Adrenal gland (tissue), 9 donors: ENCODE measurements at regions not wholly inside any gene's neighbourhood (a gene's known extent, or its start where the extent isn't known, plus 50 kb on each side); places are given as distances from the start of the nearest gene placed in this dataset.

ENCODE experiments used
- DNase-seq, 7 donors: peaks; one replicate each; pipeline ENCODE4 v3.0.0-alpha.2; 2019 to 2020
- H3K27ac ChIP-seq, 5 donors: fragments of 200-600 bp; sonication (generic) in 4 of 5; 1 replicate in 3 of 5; 2 replicates in 2 of 5; pipeline versions ENCODE4 v1.5.1 to v1.8.0; 2016 to 2020; ENCODE audit warnings: mild to moderate bottlenecking in 1 of 5
- H3K27me3 ChIP-seq: fragments of 200-600 bp; 2 replicates; pipeline ENCODE4 v1.8.0; 2021
- H3K36me3 ChIP-seq, 2 donors: fragments of 200-600 bp; replicated peaks in 1 of 2; 1 replicate in 1 of 2; 2 replicates in 1 of 2; pipeline versions ENCODE4 v1.5.1 to v1.8.0; 2018 to 2022
- H3K4me1 ChIP-seq, 2 donors: fragments of 200-600 bp; replicated peaks in 1 of 2; 1 replicate in 1 of 2; 2 replicates in 1 of 2; pipeline versions ENCODE4 v1.5.1 to v1.8.0; 2018 to 2021
- H3K4me3 ChIP-seq, 4 donors: fragments of 200-600 bp; sonication (generic) in 3 of 4; one replicate each; pipeline ENCODE4 v1.5.1; 2016 to 2018
- H3K9me3 ChIP-seq, 3 donors: fragments of 200-600 bp; sonication (generic) in 1 of 3; replicated peaks in 1 of 3; 1 replicate in 2 of 3; 2 replicates in 1 of 3; pipeline versions ENCODE4 v1.5.1 to v1.8.0; 2016 to 2021
- POLR2A ChIP-seq, 2 donors: fragments of 450-650 bp; IDR thresholded peaks; one replicate each; pipeline ENCODE4 v1.6.1; 2017; ENCODE audit warnings: antibody characterized with exemption in 2 of 2, mild to moderate bottlenecking in 2 of 2, moderate library complexity in 1 of 2
- WGBS, 4 donors: extraction: QIAGEN DNeasy Blood & Tissue Kit in 2 of 4; methylation state at CpG; one replicate each; pipeline versions ENCODE4 v1.1.5 to v1.1.7; 2013 to 2017; 5-methylcytosine and 5-hydroxymethylcytosine counted together
- intact Hi-C, 2 donors: fragments of 100-400 bp; cut with DNase I; formaldehyde crosslinking; loops; one replicate each; pipeline versions ENCODE4 v1.14.1 to v1.15.0; 2022 to 2023
- TF ChIP-seq, protein P1 (sequence below), 6 experiments: fragments of 450-650 bp in 4 of 6; fragments of 200-600 bp in 2 of 6; sonication (generic) in 1 of 6; IDR thresholded peaks; 1 replicate in 5 of 6; 2 replicates in 1 of 6; pipeline versions ENCODE4 v1.5.1 to v1.8.0; 2016 to 2021; ENCODE audit warnings: antibody characterized with exemption in 6 of 6, mild to moderate bottlenecking in 2 of 6, moderate library complexity in 1 of 6
- donor health status: healthy with polysubstance abuse.
- donor health status: Bipolar disorder and iron deficiency.
- donor health status: DM: yes; HTN: yes; CAD: no.
- donor health status: DM: no; HTN: no; CAD: no.
- donor health status: DM: no; HTN: no; CAD: no.

DNA sequence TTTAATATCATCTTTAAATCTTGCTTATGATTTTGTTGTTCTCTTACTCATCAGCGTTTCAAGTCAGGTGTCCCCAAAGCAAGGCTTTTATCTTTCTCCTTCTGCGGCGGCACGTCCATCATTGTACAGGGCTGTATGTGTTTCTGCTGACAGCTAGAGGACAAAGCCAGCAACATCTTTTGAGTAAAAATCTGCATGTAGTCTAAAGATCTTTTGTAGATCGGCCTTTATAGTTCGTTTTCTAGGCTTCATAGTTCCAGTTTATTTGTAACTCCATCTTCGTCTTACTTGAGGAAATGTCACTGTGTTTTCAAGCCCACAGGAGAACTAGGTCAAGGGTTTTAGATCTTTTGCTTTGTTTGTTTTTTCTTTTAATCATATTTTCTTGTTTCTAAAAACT, 211.4 kb upstream of the TOPAZ1 start:
- 67 to 74% (median 71%) methylated on average over 7 of the region's 7 CpGs for WGBS, 4 donors

DNA sequence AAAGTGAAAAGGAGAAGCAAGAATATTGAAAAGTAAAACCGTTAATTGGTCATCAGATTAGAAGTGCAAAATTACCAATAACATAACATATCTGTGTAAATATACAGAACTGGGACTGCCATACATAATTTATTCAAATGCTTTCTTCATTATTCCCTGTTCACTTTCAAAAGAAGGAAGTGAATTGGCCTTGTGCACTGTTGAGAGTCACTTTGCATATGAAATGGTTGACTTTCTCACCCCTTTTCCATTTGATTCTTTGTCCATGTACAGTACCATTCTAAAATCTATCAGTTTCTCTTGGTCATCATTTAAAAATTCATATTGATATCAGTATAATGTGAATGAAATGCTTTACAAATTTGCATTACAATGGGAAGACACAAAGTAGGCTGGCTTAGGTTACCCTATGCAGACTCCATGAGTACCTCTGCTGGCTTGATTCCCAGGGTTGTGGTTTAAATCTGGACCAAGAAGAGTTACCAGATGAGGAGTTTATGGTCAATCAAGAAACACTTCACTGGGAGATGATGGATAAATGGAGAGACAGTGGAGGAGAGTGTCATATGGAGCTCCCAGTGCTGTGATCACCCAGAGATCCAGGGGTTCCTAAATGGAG, 210.9 kb upstream of the TOPAZ1 start:
- no peaks in the 10 kb centered on the region for H3K9me3 ChIP-seq
- TF ChIP-seq, protein P1, sequence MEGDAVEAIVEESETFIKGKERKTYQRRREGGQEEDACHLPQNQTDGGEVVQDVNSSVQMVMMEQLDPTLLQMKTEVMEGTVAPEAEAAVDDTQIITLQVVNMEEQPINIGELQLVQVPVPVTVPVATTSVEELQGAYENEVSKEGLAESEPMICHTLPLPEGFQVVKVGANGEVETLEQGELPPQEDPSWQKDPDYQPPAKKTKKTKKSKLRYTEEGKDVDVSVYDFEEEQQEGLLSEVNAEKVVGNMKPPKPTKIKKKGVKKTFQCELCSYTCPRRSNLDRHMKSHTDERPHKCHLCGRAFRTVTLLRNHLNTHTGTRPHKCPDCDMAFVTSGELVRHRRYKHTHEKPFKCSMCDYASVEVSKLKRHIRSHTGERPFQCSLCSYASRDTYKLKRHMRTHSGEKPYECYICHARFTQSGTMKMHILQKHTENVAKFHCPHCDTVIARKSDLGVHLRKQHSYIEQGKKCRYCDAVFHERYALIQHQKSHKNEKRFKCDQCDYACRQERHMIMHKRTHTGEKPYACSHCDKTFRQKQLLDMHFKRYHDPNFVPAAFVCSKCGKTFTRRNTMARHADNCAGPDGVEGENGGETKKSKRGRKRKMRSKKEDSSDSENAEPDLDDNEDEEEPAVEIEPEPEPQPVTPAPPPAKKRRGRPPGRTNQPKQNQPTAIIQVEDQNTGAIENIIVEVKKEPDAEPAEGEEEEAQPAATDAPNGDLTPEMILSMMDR (IDR thresholded peaks at IDR 0.05), result no peak
- H3K27ac ChIP-seq, result no peak overlapping the region
- no peaks in the 10 kb centered on the region for H3K36me3 ChIP-seq
- WGBS, 4 donors, result 58 to 73% (median 65%) methylated on average over 1 of the region's 1 CpG
- no peak overlapping the region for H3K4me3 ChIP-seq
- peaks cover 9% of the 10 kb centered on the region for H3K27me3 ChIP-seq
- no peak for DNase-seq
- intact Hi-C loops, result no loop called here
- H3K4me1 ChIP-seq, result no peaks in the 10 kb centered on the region

More for the DNA sequence above, 211.4 kb upstream of the TOPAZ1 start:
- Histone ChIP-seq H3K27me3 (peaks cover 9% of the 10 kb centered on the region), H3K4me1 (no peaks in the 10 kb centered on the region), H3K36me3 (no peaks in the 10 kb centered on the region), H3K9me3 (no peaks in the 10 kb centered on the region), H3K27ac (no peak overlapping the region), H3K4me3 (no peak overlapping the region)
- TF ChIP-seq, protein P1 (IDR thresholded peaks at IDR 0.05), result no peak
- no peak for TF ChIP-seq POLR2A (IDR thresholded peaks at IDR 0.05)
- DNase-seq, result no peak
- intact Hi-C loops, result no loop called here

GRCh38 chr3:44031387-44032380, 210.0 kb upstream of the TOPAZ1 start:
- TF ChIP-seq, protein P1 (IDR thresholded peaks at IDR 0.05), result no peak
- TF ChIP-seq POLR2A (IDR thresholded peaks at IDR 0.05), result no peak
- no peaks in the 10 kb centered on the region for H3K4me1 ChIP-seq
- 76 to 84% (median 82%) methylated on average over 16 of the region's 16 CpGs for WGBS, 4 donors
- H3K36me3 ChIP-seq, result no peaks in the 10 kb centered on the region
- intact Hi-C loops, result no loop called here
- peaks cover 9% of the 10 kb centered on the region for H3K27me3 ChIP-seq
- DNase-seq, result no peak
- H3K4me3 ChIP-seq, result no peak overlapping the region
- no peaks in the 10 kb centered on the region for H3K9me3 ChIP-seq
- H3K27ac ChIP-seq, result no peak overlapping the region

GRCh38 chr3:44032487-44032886, 209.2 kb upstream of the TOPAZ1 start:
- Histone ChIP-seq H3K27me3 (peaks cover 9% of the 10 kb centered on the region), H3K4me1 (no peaks in the 10 kb centered on the region), H3K4me3 (no peak overlapping the region), H3K9me3 (no peaks in the 10 kb centered on the region), H3K36me3 (no peaks in the 10 kb centered on the region), H3K27ac (no peak overlapping the region)
- DNase-seq, result no peak
- intact Hi-C loops, result no loop called here
- WGBS, 4 donors, result 69 to 87% (median 83%) methylated on average over 3 of the region's 3 CpGs
- TF ChIP-seq, protein P1 (IDR thresholded peaks at IDR 0.05), result no peak
- TF ChIP-seq POLR2A (IDR thresholded peaks at IDR 0.05), result no peak
